ENCODE measurements at regions not wholly inside any gene's neighbourhood (a gene's known extent, or its start where the extent isn't known, plus 50 kb on each side); places are given as distances from the start of the nearest gene placed in this dataset.

DNA sequence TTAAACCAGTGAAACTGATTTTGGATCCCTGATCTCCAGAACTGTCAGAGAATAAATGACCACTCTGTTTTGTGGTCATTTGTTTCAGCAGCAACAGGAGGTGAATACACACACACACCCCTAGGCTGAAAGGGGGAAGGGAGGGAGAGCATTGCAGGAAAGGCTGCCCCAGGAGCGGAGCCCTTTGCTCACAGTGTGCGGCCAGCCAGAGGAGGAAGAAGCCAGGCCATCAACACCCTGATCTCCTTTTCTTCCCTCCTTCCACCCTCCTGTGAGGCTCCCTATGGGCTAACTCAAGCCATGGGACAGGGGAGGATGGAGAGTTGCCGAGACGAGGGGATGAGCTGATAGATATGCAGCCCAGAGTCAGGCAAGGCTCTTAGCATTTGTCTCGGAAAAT, 211.9 kb downstream of the TBX5 start:
- Histone ChIP-seq H3K4me3 (ENCODE audit: low read depth, low read length, poor library complexity, severe bottlenecking) (no peak overlapping the region), H3K4me2 (ENCODE audit: low read length) (no peak overlapping the region), H3K36me3 (ENCODE audit: insufficient read depth, low read length) (no peaks in the 10 kb centered on the region), H2AFZ (ENCODE audit: low read length) (no peak overlapping the region), H4K20me1 (ENCODE audit: insufficient read depth, low read length) (no peaks in the 10 kb centered on the region), H3K9me2 (ENCODE audit: insufficient read depth, low read length) (no peaks in the 10 kb centered on the region), H3K79me2 (ENCODE audit: insufficient read depth, low read depth, low read length) (no peaks in the 10 kb centered on the region), H3K27ac (ENCODE audit: low read depth, low read length, poor library complexity, severe bottlenecking) (no peak overlapping the region), H3K4me1 (ENCODE audit: insufficient read depth, low read length, poor library complexity, severe bottlenecking) (no peaks in the 10 kb centered on the region), H3K9me3 (ENCODE audit: low read length) (no peaks in the 10 kb centered on the region)
- POLR2A ChIA-PET: no interaction called here
- no peak for DNase-seq (ENCODE audit: low spot score)
- CTCF ChIA-PET (ENCODE audit: unreplicated experiment): no interaction called here
- TF ChIP-seq EZH2phosphoT487 (IDR thresholded peaks at IDR 0.05; ENCODE audit: borderline replicate concordance, low read depth, low read length): no peak
- TF ChIP-seq, protein P1, sequence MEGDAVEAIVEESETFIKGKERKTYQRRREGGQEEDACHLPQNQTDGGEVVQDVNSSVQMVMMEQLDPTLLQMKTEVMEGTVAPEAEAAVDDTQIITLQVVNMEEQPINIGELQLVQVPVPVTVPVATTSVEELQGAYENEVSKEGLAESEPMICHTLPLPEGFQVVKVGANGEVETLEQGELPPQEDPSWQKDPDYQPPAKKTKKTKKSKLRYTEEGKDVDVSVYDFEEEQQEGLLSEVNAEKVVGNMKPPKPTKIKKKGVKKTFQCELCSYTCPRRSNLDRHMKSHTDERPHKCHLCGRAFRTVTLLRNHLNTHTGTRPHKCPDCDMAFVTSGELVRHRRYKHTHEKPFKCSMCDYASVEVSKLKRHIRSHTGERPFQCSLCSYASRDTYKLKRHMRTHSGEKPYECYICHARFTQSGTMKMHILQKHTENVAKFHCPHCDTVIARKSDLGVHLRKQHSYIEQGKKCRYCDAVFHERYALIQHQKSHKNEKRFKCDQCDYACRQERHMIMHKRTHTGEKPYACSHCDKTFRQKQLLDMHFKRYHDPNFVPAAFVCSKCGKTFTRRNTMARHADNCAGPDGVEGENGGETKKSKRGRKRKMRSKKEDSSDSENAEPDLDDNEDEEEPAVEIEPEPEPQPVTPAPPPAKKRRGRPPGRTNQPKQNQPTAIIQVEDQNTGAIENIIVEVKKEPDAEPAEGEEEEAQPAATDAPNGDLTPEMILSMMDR (conservative IDR thresholded peaks at IDR 0.05; ENCODE audit: low read length): no peak
- BruUV-seq (replicated peaks): no TSS peak
- intact Hi-C loops (cut with micrococcal nuclease; ENCODE audit: unreplicated experiment): no loop called here

DNA sequence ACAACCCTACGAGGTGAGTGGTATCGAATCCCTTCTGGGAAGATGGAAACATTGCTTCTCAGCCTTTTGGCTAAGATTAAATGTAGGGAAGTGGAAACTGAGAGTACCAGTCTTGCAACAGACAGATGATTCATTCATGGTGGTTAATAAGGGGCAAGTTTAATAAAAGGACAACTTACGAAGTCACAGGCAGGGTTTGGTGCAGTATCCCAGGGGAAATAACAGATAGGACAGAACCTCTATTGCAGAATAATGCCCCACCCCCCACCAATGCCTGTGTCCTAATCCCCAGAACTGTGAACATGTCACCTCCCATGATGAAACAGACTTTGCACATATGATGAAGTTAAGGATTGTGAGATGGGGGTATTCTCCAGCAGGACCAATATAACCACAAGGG, 212.5 kb downstream of the TBX5 start:
- CTCF ChIA-PET (ENCODE audit: unreplicated experiment): no interaction called here
- POLR2A ChIA-PET: no interaction called here
- no peak overlapping the region for H2AFZ ChIP-seq (ENCODE audit: low read length)
- no peaks in the 10 kb centered on the region for H3K9me3 ChIP-seq (ENCODE audit: low read length)
- intact Hi-C loops (cut with micrococcal nuclease; ENCODE audit: unreplicated experiment): no loop called here
- TF ChIP-seq EZH2phosphoT487 (IDR thresholded peaks at IDR 0.05; ENCODE audit: borderline replicate concordance, low read depth, low read length): no peak
- TF ChIP-seq, protein P1 (conservative IDR thresholded peaks at IDR 0.05; ENCODE audit: low read length): no peak
- H3K4me3 ChIP-seq (ENCODE audit: low read depth, low read length, poor library complexity, severe bottlenecking): no peak overlapping the region
- H3K27ac ChIP-seq (ENCODE audit: low read depth, low read length, poor library complexity, severe bottlenecking): no peak overlapping the region
- no peaks in the 10 kb centered on the region for H3K79me2 ChIP-seq (ENCODE audit: insufficient read depth, low read depth, low read length)
- no peak for DNase-seq (ENCODE audit: low spot score)
- H3K36me3 ChIP-seq (ENCODE audit: insufficient read depth, low read length): no peaks in the 10 kb centered on the region
- no TSS peak for BruUV-seq (replicated peaks)
- no peaks in the 10 kb centered on the region for H3K9me2 ChIP-seq (ENCODE audit: insufficient read depth, low read length)
- no peak overlapping the region for H3K4me2 ChIP-seq (ENCODE audit: low read length)
- no peaks in the 10 kb centered on the region for H3K4me1 ChIP-seq (ENCODE audit: insufficient read depth, low read length, poor library complexity, severe bottlenecking)
- no peaks in the 10 kb centered on the region for H4K20me1 ChIP-seq (ENCODE audit: insufficient read depth, low read length)

DNA sequence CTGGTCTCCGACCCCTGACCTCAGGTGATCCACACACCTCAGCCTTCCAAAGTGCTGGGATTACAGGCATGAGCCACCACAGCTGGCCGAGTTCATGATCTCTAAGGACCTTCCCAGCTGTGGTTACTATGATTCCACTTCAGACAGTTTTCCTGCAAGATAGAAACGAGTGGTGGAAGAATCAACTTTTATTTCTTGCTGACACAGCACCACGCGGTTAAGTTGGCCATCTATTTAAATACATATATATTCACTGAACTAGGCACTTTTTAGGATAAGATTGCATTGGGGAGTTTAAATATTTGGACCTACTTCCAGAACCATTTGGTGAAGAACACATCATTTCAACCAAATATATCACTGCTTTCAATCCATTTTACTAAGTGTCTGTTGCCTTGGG, 213.4 kb downstream of the TBX5 start:
- no TSS peak for BruUV-seq (replicated peaks)
- Histone ChIP-seq H3K4me1 (ENCODE audit: insufficient read depth, low read length, poor library complexity, severe bottlenecking) (no peaks in the 10 kb centered on the region), H3K4me3 (ENCODE audit: low read depth, low read length, poor library complexity, severe bottlenecking) (no peak overlapping the region), H3K36me3 (ENCODE audit: insufficient read depth, low read length) (no peaks in the 10 kb centered on the region), H3K9me2 (ENCODE audit: insufficient read depth, low read length) (no peaks in the 10 kb centered on the region), H3K79me2 (ENCODE audit: insufficient read depth, low read depth, low read length) (no peaks in the 10 kb centered on the region), H4K20me1 (ENCODE audit: insufficient read depth, low read length) (no peaks in the 10 kb centered on the region), H3K27ac (ENCODE audit: low read depth, low read length, poor library complexity, severe bottlenecking) (no peak overlapping the region), H3K4me2 (ENCODE audit: low read length) (no peak overlapping the region), H3K9me3 (ENCODE audit: low read length) (no peaks in the 10 kb centered on the region), H2AFZ (ENCODE audit: low read length) (no peak overlapping the region)
- intact Hi-C loops (cut with micrococcal nuclease; ENCODE audit: unreplicated experiment): no loop called here
- CTCF ChIA-PET (ENCODE audit: unreplicated experiment): no interaction called here
- TF ChIP-seq, protein P1 (conservative IDR thresholded peaks at IDR 0.05; ENCODE audit: low read length): no peak
- no peak for TF ChIP-seq EZH2phosphoT487 (IDR thresholded peaks at IDR 0.05; ENCODE audit: borderline replicate concordance, low read depth, low read length)
- POLR2A ChIA-PET: no interaction called here
- no peak for DNase-seq (ENCODE audit: low spot score)

All from OCI-LY7 (cell line).